Endothelial cell of umbilical vein (primary cell): ENCODE measurements at regions not wholly inside any gene's neighbourhood (a gene's known extent, or its start where the extent isn't known, plus 50 kb on each side); places are given as distances from the start of the nearest gene placed in this dataset.
A peak's percentile ranks its signal among the peaks of the same experiment; 100 is the strongest.

Source experiments
- BruUV-seq: library from RNA; stranded (reverse); fragments of 400-500 nt; replicated peaks from 2 replicates; lab custom pipeline; 2021; lab: Mats Ljungman, UMichigan
- CTCF ChIA-PET: fragments of 300-600, 350-600 bp; sonication (Branson Sonifier 250); formaldehyde crosslinking; loops from one replicate; lab custom pipeline; 2021; ENCODE audit warnings: antibody characterized with exemption, inconsistent platforms; lab: Charles Lee
- POLR2A ChIA-PET: fragments of 300-600, 350-600 bp; sonication (Branson Sonifier 250); formaldehyde crosslinking; loops from one replicate; lab custom pipeline; 2021; ENCODE audit warnings: antibody characterized with exemption, inconsistent platforms; lab: Charles Lee
- DNase-seq: peaks from one replicate; pipeline ENCODE4 v3.0.0-alpha.2; 2011; ENCODE audit warnings: low read depth, low spot score
- FAIRE-seq: peaks from 2 replicates; lab custom pipeline; 2011; peaks lifted over from hg19 to GRCh38; lab: Jason Lieb, UNC
- H2AFZ ChIP-seq: 2 replicates; pipeline ENCODE4 v1.6.0; 2012; ENCODE audit warnings: low read depth, low read length, control low read depth, inconsistent platforms
- H3K27ac ChIP-seq: 2 replicates; pipeline ENCODE4 v1.5.1; 2011; ENCODE audit warnings: low read depth, mild to moderate bottlenecking, control low read depth, low read length, moderate library complexity; ENCODE audit not compliant: insufficient read depth
- H3K27me3 ChIP-seq, 2 experiments: 2 replicates each; pipeline versions ENCODE4 v1.6.0 to v1.6.1; 2011; ENCODE audit warnings: low read length in 2 of 2, mixed read lengths in 1 of 2; ENCODE audit not compliant: control insufficient read depth in 2 of 2, insufficient read depth in 2 of 2
- H3K36me3 ChIP-seq, 2 experiments: 2 replicates in 1 of 2; 3 replicates in 1 of 2; pipeline ENCODE4 v1.5.1; 2011; ENCODE audit warnings: low read length in 2 of 2, mild to moderate bottlenecking in 1 of 2, moderate library complexity in 1 of 2; ENCODE audit not compliant: control insufficient read depth in 2 of 2, insufficient read depth in 2 of 2; ENCODE audit errors: extremely low read depth in 1 of 2
- H3K4me1 ChIP-seq: 3 replicates; pipeline ENCODE4 v1.5.1; 2011; ENCODE audit warnings: mild to moderate bottlenecking, low read length; ENCODE audit not compliant: control insufficient read depth, insufficient read depth; ENCODE audit errors: extremely low read depth
- H3K4me2 ChIP-seq: 2 replicates; pipeline ENCODE4 v1.6.1; 2011; ENCODE audit warnings: low read length, control low read depth, mixed read lengths; ENCODE audit not compliant: insufficient read depth
- H3K4me3 ChIP-seq, 3 experiments: fragments of 200-600 bp in 1 of 3; sonication (generic), shearing (Covaris generic) in 1 of 3; replicated peaks in 1 of 3; 2 replicates each; pipeline ENCODE4 v1.5.1; 2011 to 2016; ENCODE audit warnings: control low read depth in 3 of 3, low read length in 3 of 3, mild to moderate bottlenecking in 2 of 3, inconsistent platforms in 1 of 3, low read depth in 1 of 3, moderate library complexity in 1 of 3; ENCODE audit not compliant: insufficient read depth in 1 of 3
- H3K79me2 ChIP-seq: 2 replicates; pipeline ENCODE4 v1.6.0; 2012; ENCODE audit warnings: low read length, inconsistent platforms; ENCODE audit not compliant: control insufficient read depth, insufficient read depth
- H3K9ac ChIP-seq: replicated peaks from 2 replicates; pipeline ENCODE3; 2011; ENCODE audit warnings: low read length, control low read depth; ENCODE audit not compliant: insufficient read depth; ENCODE audit errors: extremely low read depth
- H3K9me1 ChIP-seq: replicated peaks from 3 replicates; pipeline ENCODE4 v1.6.0; 2011; ENCODE audit warnings: mild to moderate bottlenecking, low read length; ENCODE audit not compliant: control insufficient read depth, insufficient read depth; ENCODE audit errors: extremely low read depth
- H3K9me3 ChIP-seq: replicated peaks from 2 replicates; pipeline ENCODE4 v1.5.1; 2012; ENCODE audit warnings: low read length, inconsistent platforms; ENCODE audit not compliant: control insufficient read depth, insufficient read depth
- H4K20me1 ChIP-seq: replicated peaks from 2 replicates; pipeline ENCODE3; 2011; ENCODE audit warnings: mild to moderate bottlenecking, low read length; ENCODE audit not compliant: control insufficient read depth, insufficient read depth; ENCODE audit errors: extremely low read depth
- CTCF ChIP-seq, 2 donors: IDR thresholded peaks; 1 replicate in 1 of 2; 2 replicates in 1 of 2; pipeline ENCODE4 v1.5.1; 2011; ENCODE audit warnings: low read length in 2 of 2, mild to moderate bottlenecking in 2 of 2, moderate library complexity in 2 of 2, control low read depth in 1 of 2, inconsistent platforms in 1 of 2, low read depth in 1 of 2; ENCODE audit not compliant: insufficient read depth in 1 of 2; ENCODE audit errors: extremely low read depth in 1 of 2
- EZH2 ChIP-seq: IDR thresholded peaks from 2 replicates; pipeline ENCODE4 v1.6.1; 2012; ENCODE audit warnings: borderline replicate concordance, low read depth, mild to moderate bottlenecking, moderate library complexity, low read length, inconsistent platforms; ENCODE audit not compliant: severe bottlenecking
- FOS ChIP-seq: IDR thresholded peaks from 2 replicates; pipeline ENCODE4 v1.6.1; 2011; ENCODE audit warnings: mild to moderate bottlenecking, low read length, moderate library complexity, borderline replicate concordance; ENCODE audit not compliant: insufficient read depth
- GATA2 ChIP-seq: IDR thresholded peaks from 2 replicates; pipeline ENCODE4 v1.7.0; 2011; ENCODE audit warnings: low read depth, mild to moderate bottlenecking, moderate library complexity, mixed read lengths, low read length; ENCODE audit not compliant: insufficient read length, insufficient read depth
- JUN ChIP-seq: IDR thresholded peaks from 2 replicates; pipeline ENCODE4 v1.6.1; 2011; ENCODE audit warnings: borderline replicate concordance, low read depth; ENCODE audit not compliant: insufficient read length, insufficient read depth
- MYC ChIP-seq: IDR thresholded peaks from one replicate; pipeline ENCODE4 v1.6.1; 2011; ENCODE audit warnings: mild to moderate bottlenecking, low read depth, low read length
- POLR2AphosphoS5 ChIP-seq: IDR thresholded peaks from 2 replicates; pipeline ENCODE4 v1.6.1; 2012; ENCODE audit warnings: low read depth, mild to moderate bottlenecking, control low read depth, low read length, moderate library complexity; ENCODE audit not compliant: insufficient read depth
- dilution Hi-C: fragments of 300-500 bp; cut with MboI; formaldehyde crosslinking; loops from one replicate; pipeline ENCODE4 v1.15.0; 2019; ENCODE audit warnings: low sequenced_read_pairs; ENCODE audit not compliant: extremely low pct_ligation_motif_present
- intact Hi-C: fragments of 100-400 bp; cut with micrococcal nuclease; formaldehyde crosslinking; loops from one replicate; pipeline ENCODE4 v1.10.0; 2022

- no peak overlapping the region for H3K4me3 ChIP-seq
- H3K27ac ChIP-seq, result no peak overlapping the region
- no TSS peak for BruUV-seq
- TF ChIP-seq POLR2AphosphoS5, result no peak
- no peak for TF ChIP-seq GATA2
- peak; percentile 32 for TF ChIP-seq FOS
- peak; percentile 40 for DNase-seq
- intact Hi-C loops (loop anchor here (10.0 kb wide), 1 partner anchor 332 kb away; the partner anchor contains the start of gene MAMLD1), dilution Hi-C loops (no loop called here)
- ChIA-PET CTCF (no interaction called here), POLR2A (no interaction called here)
- H3K4me1 ChIP-seq, result peaks cover 34% of the 10 kb centered on the region
- H3K27me3 ChIP-seq, result no peaks in the 10 kb centered on the region
- H3K9me3 ChIP-seq, result no peaks in the 10 kb centered on the region
- no peaks in the 10 kb centered on the region for H4K20me1 ChIP-seq
- no peaks in the 10 kb centered on the region for H3K36me3 ChIP-seq
- H3K9ac ChIP-seq, result no peak overlapping the region
- no peak overlapping the region for H2AFZ ChIP-seq
- H3K79me2 ChIP-seq, result no peaks in the 10 kb centered on the region
- no peaks in the 10 kb centered on the region for H3K9me1 ChIP-seq
- no peak overlapping the region for H3K4me2 ChIP-seq
- FAIRE-seq, result peak; percentile 79
Measured at GRCh38 chrX:150032742-150033141, 94.5 kb upstream of the EOLA2 start.

GRCh38 chrX:150034788-150035187 lies 96.5 kb upstream of the EOLA2 start:
- Histone ChIP-seq H3K27ac (no peak overlapping the region), H2AFZ (no peak overlapping the region), H4K20me1 (no peaks in the 10 kb centered on the region), H3K27me3 (no peaks in the 10 kb centered on the region), H3K4me3 (no peak overlapping the region), H3K36me3 (no peaks in the 10 kb centered on the region), H3K79me2 (no peaks in the 10 kb centered on the region), H3K4me2 (no peak overlapping the region), H3K9me3 (no peaks in the 10 kb centered on the region), H3K9me1 (no peaks in the 10 kb centered on the region), H3K4me1 (peaks cover 41% of the 10 kb centered on the region), H3K9ac (no peak overlapping the region)
- intact Hi-C loops (loop anchor here (5.0 to 10.0 kb wide), 4 partner anchors 53 to 330 kb away; partner anchors contain the start of gene MAMLD1), dilution Hi-C loops (no loop called here)
- ChIA-PET CTCF (no interaction called here), POLR2A (no interaction called here)
- FAIRE-seq, result no peak
- TF ChIP-seq CTCF (IDR thresholded peaks at IDR 0.05; ENCODE audit: extremely low read depth in 1 of 2, insufficient read depth in 1 of 2, low read depth in 1 of 2, low read length in 2 of 2) (no peak), EZH2 (no peak), JUN (no peak), MYC (no peak)
- no TSS peak for BruUV-seq
- DNase-seq, result no peak
